GM12892 (cell line): ENCODE measurements at regions not wholly inside any gene's neighbourhood (a gene's known extent, or its start where the extent isn't known, plus 50 kb on each side); places are given as distances from the start of the nearest gene placed in this dataset.

Experiments
- POLR2A ChIP-seq: IDR thresholded peaks from 2 replicates; pipeline ENCODE4 v1.6.1; 2011; ENCODE audit warnings: low read depth, low read length, control low read depth
- POLR2AphosphoS5 ChIP-seq: IDR thresholded peaks from 2 replicates; pipeline ENCODE4 v1.6.1; 2011; ENCODE audit warnings: low read depth, low read length, control low read depth

- no peak for TF ChIP-seq POLR2A
- TF ChIP-seq POLR2AphosphoS5: no peak
These were observed 74.0 kb upstream of the RALGAPA2 start for GRCh38 chr20:20786428-20786827.
